NCI-H2196 (cell line): ENCODE measurements at regions not wholly inside any gene's neighbourhood (a gene's known extent, or its start where the extent isn't known, plus 50 kb on each side); places are given as distances from the start of the nearest gene placed in this dataset.
A peak's percentile ranks its signal among the peaks of the same experiment; 100 is the strongest.

Experiments used
- DNase-seq: peaks from one replicate; lab custom pipeline; 2025; ENCODE audit not compliant: unreplicated experiment; lab: John Stamatoyannopoulos, UW

GRCh38 chr6:100138346-100139022, 144.5 kb upstream of the MCHR2 start:
- peak; percentile 23 for DNase-seq

GRCh38 chr6:100137759-100138158, 143.7 kb upstream of the MCHR2 start:
- no peak for DNase-seq

DNA sequence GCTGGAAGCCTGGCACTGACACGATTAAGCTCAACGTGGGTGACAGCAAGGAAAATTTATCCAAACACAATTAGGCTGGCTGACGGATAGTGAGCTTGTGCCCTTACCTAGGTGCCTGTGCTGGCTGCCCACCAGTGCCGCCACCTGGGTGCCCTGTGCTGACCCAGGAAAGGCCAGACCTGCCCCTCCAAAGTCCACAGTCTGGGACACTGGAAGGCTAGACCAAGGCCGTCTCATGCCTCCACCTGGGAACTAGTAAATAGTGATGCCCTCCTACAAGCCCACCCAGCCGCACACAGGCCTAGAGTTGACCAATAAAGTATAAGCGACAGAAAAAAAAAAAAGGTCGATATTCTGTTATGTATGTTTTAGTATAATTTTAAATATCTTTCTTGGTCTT, 142.6 kb upstream of the MCHR2 start:
- no peak for DNase-seq

- DNase-seq, result no peak
Measured at GRCh38 chr6:100135977-100136376, 142.0 kb upstream of the MCHR2 start.

- no peak for DNase-seq
Measured at GRCh38 chr6:100134703-100135102, 140.7 kb upstream of the MCHR2 start.

- DNase-seq, result no peak
Measured at GRCh38 chr6:100134297-100134696, 140.3 kb upstream of the MCHR2 start.

- DNase-seq, result no peak
Measured at GRCh38 chr6:100132005-100132404, 138.0 kb upstream of the MCHR2 start.

GRCh38 chr6:100130630-100131029, 136.6 kb upstream of the MCHR2 start:
- no peak for DNase-seq

- DNase-seq, result no peak
Measured at GRCh38 chr6:100126790-100127484, 132.9 kb upstream of the MCHR2 start.

GRCh38 chr6:100121854-100122609, 128.0 kb upstream of the MCHR2 start:
- DNase-seq, result no peak

- no peak for DNase-seq
Measured at GRCh38 chr6:100119261-100119660, 125.2 kb upstream of the MCHR2 start.

DNA sequence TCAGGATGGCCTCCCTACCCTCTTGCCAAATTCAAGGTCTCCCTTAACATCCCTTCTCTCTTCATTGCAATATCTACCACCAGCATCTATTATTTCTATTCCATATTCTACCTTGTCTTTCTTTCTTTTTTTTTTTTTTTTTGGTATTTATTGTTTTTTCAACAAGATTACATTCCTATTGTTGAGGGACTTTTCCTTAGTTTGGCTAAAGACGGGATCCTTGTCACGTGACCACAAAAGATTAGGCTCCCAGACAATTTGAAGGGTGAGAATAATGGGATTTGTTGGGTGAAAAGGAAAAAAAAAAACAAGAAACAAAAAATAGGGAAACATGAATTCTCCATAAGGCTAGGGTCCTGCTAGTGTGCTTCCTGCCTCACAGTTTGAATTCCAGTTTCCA, 124.3 kb upstream of the MCHR2 start:
- no peak for DNase-seq

- no peak for DNase-seq
Measured at GRCh38 chr6:100117680-100118079, 123.7 kb upstream of the MCHR2 start.

DNA sequence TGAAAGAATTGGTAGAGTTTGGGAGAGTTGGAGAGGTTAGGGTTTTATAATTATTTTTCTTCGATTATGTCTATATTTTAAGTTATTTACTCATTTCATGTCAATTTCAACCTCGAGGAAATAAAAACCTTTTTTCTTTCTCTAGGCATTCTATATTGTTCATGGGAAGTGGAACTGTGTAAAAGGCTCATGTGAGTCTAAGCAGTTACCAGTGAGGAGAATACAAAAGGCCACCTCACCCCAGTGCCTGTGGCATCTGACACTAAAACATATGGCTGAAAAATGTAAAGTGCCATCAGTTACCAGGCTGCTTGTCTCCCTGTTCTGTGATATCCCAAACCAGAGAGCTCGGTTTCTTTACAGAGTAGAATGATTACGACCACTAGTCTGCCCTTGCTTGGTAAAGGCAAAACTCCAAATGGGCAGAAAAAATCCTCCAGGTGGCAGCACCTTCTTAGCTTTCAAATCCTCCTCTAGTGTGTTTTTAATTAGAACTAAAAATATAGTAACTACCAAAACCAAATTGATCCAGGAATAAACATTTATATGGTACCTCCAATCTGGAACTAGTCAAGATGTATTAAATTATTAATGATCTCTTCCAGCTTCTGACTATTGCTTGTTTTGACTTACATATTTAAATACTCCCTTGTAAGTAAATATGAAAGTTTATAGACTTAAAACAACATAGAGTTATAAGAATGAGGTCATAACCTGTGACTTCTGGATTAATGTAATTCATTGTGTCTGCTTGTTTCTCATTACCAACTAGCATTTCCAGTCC, 122.6 kb upstream of the MCHR2 start:
- DNase-seq, result peak; percentile 54

DNA sequence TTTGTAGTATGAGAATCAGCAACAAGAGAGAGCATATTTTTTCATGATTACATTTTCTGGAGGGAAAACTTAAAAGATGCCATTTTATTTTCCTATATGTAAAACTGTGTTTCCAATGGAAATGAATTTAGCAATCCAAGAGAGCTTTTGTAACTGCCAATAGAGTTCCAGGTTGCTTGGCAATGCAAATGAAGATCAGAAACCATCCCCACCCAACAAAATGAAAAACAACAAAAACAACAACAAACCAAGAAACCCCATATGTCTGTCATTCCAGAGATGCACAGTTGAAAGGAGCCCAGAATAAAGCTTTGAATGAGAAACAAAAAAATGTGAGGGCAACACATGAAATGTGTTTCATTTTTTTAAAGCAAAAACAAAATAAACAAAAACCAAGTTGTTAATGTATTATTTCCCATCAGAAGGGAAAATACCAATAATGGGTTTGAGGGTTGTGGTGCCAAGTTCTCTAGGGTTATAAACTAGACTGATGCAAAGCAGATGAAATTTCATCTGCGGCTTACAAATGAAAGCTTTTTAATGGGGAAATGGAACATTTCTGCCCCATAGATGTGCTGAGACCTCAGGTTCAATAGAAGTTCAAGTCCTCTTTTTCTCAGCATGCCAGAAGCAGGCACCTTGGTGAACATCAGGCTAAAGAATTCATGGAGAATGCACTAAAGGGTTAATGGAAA, 121.5 kb upstream of the MCHR2 start:
- no peak for DNase-seq

- DNase-seq, result no peak
Measured at GRCh38 chr6:100112855-100113508, 119.0 kb upstream of the MCHR2 start.

- DNase-seq, result no peak
Measured at GRCh38 chr6:100105919-100106529, 112.0 kb upstream of the MCHR2 start.

DNA sequence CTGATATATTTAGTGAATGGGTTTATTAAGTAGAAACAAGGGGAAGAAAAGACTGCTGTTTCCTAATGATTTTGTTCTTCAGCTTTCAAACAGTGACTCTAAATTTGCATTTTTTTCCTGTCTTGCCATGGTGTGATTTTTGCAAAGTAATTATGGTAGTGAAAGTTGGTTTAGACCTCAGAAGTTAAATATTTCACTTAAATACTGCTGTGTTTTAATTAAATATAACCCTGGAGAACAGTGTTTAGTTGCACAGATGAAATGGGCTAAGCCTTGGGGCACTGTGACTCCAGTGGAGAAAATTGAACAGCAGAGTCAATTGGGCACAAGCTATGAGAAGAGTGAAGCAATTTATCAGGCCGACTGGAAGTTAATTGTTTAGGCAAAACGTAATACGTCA, 111.1 kb upstream of the MCHR2 start:
- no peak for DNase-seq

DNA sequence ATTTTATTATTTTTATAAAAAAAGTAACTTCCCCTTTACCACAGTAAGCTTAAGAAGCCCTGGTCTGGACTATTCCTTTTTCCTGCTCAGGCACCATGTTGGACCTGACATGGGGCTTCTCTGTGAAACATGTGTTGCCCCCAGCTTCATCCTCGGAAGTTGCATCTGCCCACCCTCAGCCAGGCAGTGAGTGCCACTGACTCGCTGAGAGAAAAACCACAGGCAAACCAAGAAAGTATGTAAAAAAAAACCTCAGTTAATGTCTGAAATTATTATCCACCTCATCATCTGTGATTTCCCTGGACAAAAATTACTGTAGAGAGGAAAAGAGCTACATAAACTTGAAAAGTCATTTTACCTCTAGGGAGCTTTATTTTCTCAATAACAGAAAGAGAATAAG, 109.9 kb upstream of the MCHR2 start:
- DNase-seq, result no peak

GRCh38 chr6:100103194-100103593, 109.2 kb upstream of the MCHR2 start:
- DNase-seq, result no peak
